NCI-H2171 treated with DMSO at 0.1 percent for 48 hours (cell line): ENCODE measurements at regions not wholly inside any gene's neighbourhood (a gene's known extent, or its start where the extent isn't known, plus 50 kb on each side); places are given as distances from the start of the nearest gene placed in this dataset.

Experiments used
- DNase-seq: peaks from one replicate; lab custom pipeline; 2025; lab: John Stamatoyannopoulos, UW

DNA sequence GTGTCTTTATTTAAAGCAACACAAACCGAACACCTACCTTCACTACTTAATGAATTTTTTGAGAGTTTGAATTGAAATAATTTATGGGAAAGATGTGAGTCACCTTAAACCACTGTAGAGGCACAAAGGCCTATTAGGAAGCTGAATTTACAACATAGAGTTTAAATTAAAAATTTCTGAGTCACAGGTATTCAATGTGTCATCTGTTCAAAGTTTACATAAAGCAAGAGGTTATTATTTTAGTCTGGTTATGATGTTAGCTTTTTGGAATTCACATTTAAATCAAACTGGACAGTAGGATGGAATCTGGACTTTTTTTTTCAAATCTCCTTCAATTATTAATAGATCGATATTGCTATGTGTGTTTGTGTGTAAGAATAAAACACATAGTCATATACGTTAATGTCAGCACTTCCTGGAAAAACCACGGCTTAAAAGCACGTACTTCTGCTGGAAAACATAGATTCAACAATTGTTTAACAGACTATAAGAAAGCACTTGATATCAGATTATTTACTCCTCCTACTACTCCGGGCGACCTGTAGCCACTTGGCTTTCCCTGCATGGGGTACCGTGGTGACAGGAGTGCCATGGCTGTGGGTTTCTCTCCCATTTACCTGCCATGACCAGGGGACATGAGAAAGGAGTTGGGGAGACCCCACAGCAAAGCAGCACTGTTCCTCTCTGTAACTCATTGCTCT lies 638.6 kb downstream of the SEMA5A start:
- DNase-seq, result no peak

DNA sequence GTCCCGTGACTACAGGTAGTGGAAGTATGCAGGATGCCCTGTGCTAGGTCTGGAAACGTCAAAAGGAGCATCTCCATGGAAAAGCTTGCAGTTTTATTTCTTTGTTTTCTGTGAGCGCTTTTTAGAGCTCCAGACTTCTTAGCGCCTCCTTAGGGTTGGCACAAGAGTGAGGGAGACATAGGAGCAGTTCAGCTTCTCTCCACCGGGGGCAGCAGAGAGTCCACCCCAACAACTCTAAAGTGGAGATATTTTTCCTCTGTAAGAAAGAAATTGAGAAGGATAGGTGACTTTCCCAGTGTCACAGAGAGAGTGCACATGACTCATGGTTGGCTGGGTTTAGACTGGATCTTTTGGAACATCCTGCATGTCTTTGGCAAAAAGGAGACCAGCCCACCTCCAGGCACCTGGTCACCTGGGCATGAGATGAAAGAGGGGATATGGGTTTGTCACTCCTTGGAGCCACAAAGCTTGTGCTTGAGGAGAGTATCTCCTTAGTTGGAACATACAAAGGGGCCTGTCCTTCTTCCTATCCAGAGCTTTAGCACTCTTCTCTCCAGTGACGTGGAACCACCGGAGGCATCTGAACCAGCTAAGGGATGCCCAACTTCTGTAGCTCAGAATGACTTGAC lies 637.7 kb downstream of the SEMA5A start:
- DNase-seq, result peak; percentile 50

DNA sequence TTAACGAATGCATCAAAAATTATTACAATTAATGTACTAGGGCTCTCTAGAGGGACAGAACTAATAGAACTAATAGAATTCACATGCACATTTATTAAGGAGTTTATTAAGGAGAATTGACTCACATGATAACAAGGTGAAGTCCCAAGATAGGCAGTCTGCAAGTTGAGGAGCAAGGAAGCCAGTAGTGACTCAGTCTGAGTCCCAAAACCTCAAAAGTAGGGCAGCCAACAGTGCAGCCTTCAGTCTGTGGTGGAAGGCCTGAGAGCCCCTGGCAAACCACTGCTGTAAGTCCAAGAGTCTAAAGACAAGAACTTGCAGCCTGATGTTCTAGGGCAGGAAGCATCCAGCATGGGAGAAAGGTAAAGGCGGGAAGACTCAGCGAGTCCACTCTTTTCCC lies 633.8 kb downstream of the SEMA5A start:
- DNase-seq, result no peak

- no peak for DNase-seq
Observed at GRCh38 chr5:8913522-8913921, 632.4 kb downstream of the SEMA5A start.

- no peak for DNase-seq
Observed at GRCh38 chr5:8919096-8919495, 626.8 kb downstream of the SEMA5A start.

DNA sequence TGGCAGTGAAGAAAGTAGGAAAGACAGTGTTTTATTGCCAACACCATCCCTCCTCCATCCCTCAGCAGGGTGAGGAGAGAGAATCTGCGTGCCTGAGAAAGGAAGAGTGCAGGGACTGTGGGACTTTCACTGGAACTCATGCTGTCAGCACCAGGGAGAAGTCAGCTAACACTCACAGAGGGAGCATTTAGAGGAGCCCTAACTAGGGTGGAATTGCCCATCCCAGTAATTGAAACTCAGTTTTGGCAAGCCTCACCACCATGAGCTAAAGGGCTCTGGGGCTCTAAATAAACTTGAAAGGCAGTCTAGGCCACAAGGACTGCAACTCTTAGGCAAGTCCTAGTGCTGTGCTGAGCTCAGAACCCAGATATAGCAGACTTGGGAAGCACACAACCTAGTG lies 622.3 kb downstream of the SEMA5A start:
- no peak for DNase-seq

DNA sequence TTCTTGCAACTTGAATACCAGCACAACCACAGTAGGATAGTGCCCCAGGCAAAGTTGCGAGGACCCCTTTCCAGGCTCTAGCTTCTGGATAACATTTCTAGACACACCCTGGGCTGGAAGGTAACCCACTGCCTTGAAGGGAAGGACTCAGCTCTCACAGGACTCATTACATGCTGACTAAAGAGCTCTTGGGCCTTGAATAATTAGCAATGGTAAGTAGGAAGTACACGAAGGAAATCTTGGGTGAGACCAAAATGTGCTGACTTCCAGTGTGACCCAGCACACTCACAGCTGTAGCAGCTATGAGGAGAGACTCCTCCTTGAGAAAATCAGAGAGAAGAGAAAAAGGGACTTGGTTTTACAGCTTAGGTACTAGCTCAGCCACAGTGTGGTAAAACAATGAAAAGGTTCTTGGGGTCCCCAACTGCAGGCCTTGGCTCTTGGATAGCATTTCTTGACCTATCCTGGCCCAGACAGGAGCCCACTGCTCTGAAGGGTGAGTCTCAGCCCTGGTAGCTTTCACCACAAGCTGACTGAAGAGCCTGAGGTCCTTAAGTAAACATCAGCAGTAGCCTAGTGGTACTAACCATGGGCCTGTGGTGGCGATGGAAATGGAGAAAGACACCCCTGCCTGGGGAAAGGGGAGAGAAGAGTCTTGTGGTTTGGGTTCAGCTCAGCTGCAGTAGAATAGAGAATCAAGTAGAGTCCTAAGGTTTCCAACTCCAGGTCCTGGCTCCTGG lies 621.7 kb downstream of the SEMA5A start:
- no peak for DNase-seq

DNA sequence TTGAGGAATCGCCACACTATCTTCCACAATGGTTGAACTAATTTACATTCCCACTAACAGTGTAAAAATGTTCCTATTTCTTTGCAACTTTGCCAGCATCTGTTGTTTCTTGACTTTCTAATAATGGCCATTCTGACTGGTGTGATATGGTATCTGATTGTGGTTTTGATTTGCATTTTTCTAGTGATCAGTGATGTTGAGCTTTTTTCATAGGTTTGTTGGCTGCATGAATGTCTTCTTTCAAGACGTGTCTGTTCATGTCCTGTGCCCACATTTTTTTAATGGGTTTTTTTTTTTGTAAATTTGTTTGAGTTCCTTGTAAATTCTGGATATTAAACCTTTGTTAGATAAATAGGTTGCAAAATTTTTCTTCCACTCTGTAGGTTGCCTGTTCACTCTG lies 615.9 kb downstream of the SEMA5A start:
- DNase-seq, result no peak

DNA sequence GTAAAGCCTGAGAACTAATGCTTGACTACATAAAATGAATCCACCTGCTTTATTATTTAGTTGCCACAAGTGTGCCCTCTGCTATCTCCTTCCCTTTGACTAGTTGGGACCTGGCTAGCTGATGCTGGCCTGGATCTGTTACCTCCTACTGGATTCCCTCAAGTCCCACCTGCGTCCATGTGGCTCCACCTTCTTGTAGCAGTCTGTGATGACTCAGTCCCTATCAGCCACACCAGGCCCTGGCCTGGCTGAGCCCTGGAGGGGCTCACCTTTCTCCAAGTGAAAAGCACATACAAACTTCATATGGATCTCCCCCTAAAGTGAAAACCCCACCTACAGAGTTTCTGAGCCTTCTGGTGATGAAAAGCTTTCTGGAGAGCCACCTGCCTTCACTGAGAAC lies 611.4 kb downstream of the SEMA5A start:
- no peak for DNase-seq

GRCh38 chr5:8940934-8941333 lies 604.9 kb downstream of the SEMA5A start:
- DNase-seq, result no peak

DNA sequence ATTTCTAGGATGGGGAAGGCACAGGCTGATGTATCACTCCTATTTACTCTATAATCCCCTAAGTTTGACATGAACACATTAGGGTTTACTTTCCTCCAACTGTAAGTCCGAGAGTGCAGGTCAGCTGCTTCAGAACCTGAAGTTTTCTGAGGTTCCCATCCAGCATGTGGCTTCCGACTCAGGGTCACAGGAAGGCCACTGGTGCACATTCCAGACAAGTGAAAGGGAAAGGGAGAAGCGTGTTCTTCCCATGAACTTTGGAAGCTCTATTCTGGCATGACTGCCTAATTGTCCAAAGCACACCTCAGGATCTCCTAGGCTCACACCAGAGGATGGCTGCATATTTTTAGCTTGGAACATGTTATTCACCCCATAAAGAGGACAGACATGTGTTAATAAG lies 602.6 kb downstream of the SEMA5A start:
- DNase-seq, result no peak

DNA sequence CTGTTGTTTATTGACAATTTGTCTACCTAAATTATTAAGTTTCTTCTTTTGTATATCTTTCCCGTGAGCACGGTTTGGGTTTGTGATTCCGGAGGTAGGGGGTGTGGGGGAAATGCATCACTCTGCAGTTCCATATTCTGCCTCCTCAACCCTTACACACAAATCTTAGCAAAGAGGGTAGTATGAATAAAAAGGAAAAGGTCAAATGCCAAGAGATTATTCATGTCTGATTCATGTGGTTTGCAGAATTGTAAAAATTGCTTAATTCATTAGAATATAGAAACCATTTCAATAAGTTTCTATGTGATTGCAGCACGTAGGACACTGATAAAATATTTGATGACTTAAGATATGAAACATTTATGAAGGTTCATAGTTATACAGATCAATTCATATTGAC lies 601.9 kb downstream of the SEMA5A start:
- no peak for DNase-seq

DNA sequence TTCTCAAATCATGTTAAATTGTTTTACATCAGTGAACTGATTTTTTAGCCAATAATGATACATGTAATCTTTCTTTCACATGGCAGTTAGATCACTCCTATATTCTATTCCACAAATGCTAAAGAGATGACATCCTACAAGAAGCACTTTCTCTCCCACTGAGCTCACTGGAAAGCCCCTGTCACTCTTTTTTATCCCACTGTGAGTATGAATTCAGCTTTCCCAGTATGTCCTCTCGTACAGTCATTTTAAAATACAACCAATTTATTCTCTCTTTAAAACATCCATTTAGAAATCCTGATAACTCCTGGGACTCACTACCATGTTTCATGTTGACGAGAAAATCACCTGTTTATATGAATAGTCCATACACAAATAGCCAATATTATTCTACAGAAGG lies 599.9 kb downstream of the SEMA5A start:
- no peak for DNase-seq

- no peak for DNase-seq
Observed at GRCh38 chr5:8949908-8950307, 596.0 kb downstream of the SEMA5A start.

GRCh38 chr5:8952147-8952546 lies 593.7 kb downstream of the SEMA5A start:
- no peak for DNase-seq

DNA sequence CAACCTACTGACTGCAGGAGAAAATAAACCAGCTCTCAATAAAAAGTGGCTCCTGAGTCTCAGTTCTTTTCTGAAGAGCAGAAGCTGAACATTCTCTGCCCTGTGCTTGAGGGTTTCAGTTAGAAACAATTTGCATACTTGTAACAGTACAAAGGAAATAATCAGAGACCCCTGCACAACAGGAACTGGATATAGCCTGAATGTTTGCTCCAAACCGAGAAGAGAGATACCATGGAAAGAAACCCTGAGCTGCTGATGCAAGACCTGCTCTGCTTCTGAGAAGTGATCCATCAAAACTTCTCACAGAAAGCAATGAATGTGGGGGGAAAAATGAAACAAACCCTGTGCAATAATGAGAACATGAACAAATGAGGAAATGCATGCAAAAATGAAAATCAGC lies 592.9 kb downstream of the SEMA5A start:
- DNase-seq, result no peak

GRCh38 chr5:8953911-8954438 lies 591.9 kb downstream of the SEMA5A start:
- DNase-seq, result no peak

- no peak for DNase-seq
Observed at GRCh38 chr5:8954801-8955200, 591.1 kb downstream of the SEMA5A start.

DNA sequence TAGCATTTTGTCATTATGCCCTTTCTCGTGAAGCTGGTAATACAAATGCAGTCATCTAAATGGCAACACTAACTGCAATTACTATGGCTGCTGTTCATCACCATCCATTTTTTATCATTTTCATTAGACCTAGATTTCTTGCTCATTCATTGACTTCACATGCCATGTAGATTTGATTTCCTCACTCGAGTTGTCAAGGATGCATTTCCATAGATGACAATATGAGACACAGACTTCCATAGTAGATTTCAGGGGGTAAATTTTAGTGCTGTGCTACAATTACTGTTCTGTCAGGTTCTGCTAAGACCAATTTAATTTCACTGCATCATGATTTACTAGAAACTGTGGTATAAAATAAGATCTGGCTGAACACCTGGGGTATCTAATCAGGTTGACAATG lies 589.2 kb downstream of the SEMA5A start:
- DNase-seq, result no peak

- DNase-seq, result no peak
Observed at GRCh38 chr5:8958602-8959001, 587.3 kb downstream of the SEMA5A start.

- DNase-seq, result no peak
Observed at GRCh38 chr5:8961219-8961618, 584.7 kb downstream of the SEMA5A start.

GRCh38 chr5:8961956-8962355 lies 583.9 kb downstream of the SEMA5A start:
- no peak for DNase-seq

- DNase-seq, result no peak
Observed at GRCh38 chr5:8981016-8981415, 564.9 kb downstream of the SEMA5A start.
